Activated naive CD8-positive, alpha-beta T cell treated with anti-CD3 and anti-CD28 coated beads, Interleukin-2, amount 50 U/mL, for 24 hours (primary cell): ENCODE measurements at regions not wholly inside any gene's neighbourhood (a gene's known extent, or its start where the extent isn't known, plus 50 kb on each side); places are given as distances from the start of the nearest gene placed in this dataset.

Experiments
- ATAC-seq: fragments of 150-1000 bp; cut with Tn5 transposase; one replicate; pipeline ENCODE4 v1.10.0; 2021
- DNase-seq: peaks from one replicate; pipeline ENCODE4 v3.0.0; 2021
- H3K27ac Mint-ChIP-seq: one replicate; pipeline ENCODE4 v1.8.0; 2021; ENCODE audit warnings: mild to moderate bottlenecking, mixed read lengths
- H3K27me3 Mint-ChIP-seq: one replicate; pipeline ENCODE4 v1.8.0; 2021; ENCODE audit warnings: mixed read lengths
- H3K36me3 Mint-ChIP-seq: one replicate; pipeline ENCODE4 v1.8.0; 2021; ENCODE audit warnings: low read depth, mixed read lengths
- H3K4me1 Mint-ChIP-seq: one replicate; pipeline ENCODE4 v1.8.0; 2021; ENCODE audit warnings: mixed read lengths
- H3K4me3 Mint-ChIP-seq: one replicate; pipeline ENCODE4 v1.8.0; 2021; ENCODE audit warnings: mild to moderate bottlenecking, moderate library complexity, mixed read lengths
- H3K9me3 Mint-ChIP-seq: one replicate; pipeline ENCODE4 v1.8.0; 2021; ENCODE audit warnings: mixed read lengths

DNA sequence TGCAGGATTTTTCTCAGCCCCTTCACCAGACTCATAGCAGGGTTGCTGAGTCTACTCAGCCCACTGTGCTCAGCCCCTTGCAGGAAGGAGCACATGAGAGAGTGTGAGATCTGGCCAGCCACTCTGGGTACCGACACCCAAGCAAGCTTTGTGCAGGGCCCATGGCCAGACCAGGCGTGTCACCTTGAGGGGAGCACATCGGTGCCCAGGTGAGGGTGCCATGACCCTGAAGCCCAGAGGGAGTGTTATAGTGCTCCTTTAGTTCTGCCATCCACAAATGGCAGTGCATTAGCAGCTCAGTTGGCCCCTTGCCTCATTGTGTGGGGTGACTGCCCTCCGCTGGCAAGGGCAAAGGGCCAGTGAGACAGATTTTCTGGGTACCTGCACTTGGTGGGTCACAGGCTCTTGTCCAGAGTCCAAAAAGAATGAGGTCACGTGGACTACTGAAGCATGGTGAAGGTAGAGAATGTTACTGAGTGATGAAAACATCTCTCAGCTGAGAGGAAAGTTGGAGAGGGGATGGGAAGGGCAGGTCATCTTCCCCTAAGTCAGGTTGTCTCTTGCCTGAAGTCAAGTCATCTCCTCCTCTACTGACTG is 181.8 kb downstream of the MACC1 start:
- ATAC-seq (no peak), DNase-seq (no peak)
- no peaks in the 10 kb centered on the region for H3K9me3 Mint-ChIP-seq
- no peaks in the 10 kb centered on the region for H3K36me3 Mint-ChIP-seq
- no peak overlapping the region for H3K4me3 Mint-ChIP-seq
- H3K27me3 Mint-ChIP-seq = no peaks in the 10 kb centered on the region
- H3K4me1 Mint-ChIP-seq = peaks cover 4% of the 10 kb centered on the region
- H3K27ac Mint-ChIP-seq = no peak overlapping the region

DNA sequence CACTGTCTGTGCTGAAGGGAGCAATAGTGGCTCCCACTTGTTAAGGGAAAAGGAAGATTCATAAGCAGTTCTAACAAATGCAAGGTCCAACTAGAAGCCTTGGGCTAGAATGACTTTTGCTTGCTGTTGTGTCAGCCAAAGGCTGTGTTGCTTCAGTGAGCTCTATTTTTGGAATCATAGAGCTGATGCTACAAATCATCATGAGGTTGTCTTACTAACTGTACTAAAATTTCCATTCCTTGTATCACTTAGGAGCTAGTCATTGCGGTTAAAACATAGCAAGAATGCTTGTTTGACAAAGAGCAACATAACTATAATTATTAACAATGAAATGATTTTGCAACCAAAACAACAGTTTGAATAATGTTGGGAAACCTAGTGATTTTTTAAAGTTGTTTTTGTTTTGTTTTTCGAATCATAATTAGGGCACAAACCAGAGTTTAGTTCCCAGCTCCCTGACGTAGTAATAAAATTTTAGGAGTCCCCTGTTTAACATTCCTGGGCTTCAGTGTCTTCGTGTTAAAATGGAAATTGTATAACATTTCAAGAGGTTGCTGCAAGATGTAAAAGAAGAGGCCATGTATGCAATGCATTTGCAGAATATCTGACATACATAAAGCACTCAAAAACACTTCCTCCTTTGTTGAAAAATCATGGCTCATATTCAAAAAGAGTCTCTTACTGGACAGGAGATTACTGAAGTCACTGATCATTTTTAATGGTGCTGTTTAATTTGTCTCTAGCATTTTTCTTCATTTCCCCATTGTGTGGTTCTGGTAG is 183.4 kb downstream of the MACC1 start:
- Mint-ChIP-seq H3K27me3 (no peaks in the 10 kb centered on the region), H3K4me1 (peaks cover 4% of the 10 kb centered on the region), H3K9me3 (no peaks in the 10 kb centered on the region), H3K4me3 (no peak overlapping the region), H3K36me3 (no peaks in the 10 kb centered on the region), H3K27ac (no peak overlapping the region)
- DNase-seq (no peak), ATAC-seq (no peak)

DNA sequence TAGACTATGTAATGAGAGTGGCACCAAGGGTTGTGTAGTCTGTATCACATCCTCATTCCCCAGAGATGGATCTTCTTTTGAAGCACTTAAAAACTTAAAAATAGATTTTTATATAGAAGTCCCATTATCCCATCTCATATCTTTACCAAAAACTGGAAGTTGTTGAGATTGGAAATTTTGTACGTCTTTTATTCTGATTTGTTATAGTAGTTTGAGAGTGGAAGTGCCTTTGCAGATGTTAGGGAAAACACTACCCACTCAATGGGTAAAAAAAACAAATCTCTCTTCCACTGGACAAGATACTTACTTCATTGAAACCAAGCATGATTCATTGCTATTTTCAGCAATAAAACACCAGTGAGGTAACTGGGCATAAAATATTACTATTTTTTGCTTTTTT is 184.4 kb downstream of the MACC1 start:
- H3K27me3 Mint-ChIP-seq = no peaks in the 10 kb centered on the region
- no peak for DNase-seq
- H3K4me1 Mint-ChIP-seq = peaks cover 4% of the 10 kb centered on the region

GRCh38 chr7:20030915-20031362 is 186.2 kb downstream of the MACC1 start:
- DNase-seq = no peak
- Mint-ChIP-seq H3K27ac (no peak overlapping the region), H3K9me3 (peaks cover 6% of the 10 kb centered on the region), H3K4me1 (peaks cover 4% of the 10 kb centered on the region), H3K27me3 (no peaks in the 10 kb centered on the region), H3K4me3 (no peak overlapping the region), H3K36me3 (no peaks in the 10 kb centered on the region)
- ATAC-seq = no peak

More for the DNA sequence above, 184.4 kb downstream of the MACC1 start:
- no peaks in the 10 kb centered on the region for H3K36me3 Mint-ChIP-seq
- H3K9me3 Mint-ChIP-seq = peaks cover 5% of the 10 kb centered on the region
- ATAC-seq = no peak
- no peak overlapping the region for H3K27ac Mint-ChIP-seq
- no peak overlapping the region for H3K4me3 Mint-ChIP-seq

DNA sequence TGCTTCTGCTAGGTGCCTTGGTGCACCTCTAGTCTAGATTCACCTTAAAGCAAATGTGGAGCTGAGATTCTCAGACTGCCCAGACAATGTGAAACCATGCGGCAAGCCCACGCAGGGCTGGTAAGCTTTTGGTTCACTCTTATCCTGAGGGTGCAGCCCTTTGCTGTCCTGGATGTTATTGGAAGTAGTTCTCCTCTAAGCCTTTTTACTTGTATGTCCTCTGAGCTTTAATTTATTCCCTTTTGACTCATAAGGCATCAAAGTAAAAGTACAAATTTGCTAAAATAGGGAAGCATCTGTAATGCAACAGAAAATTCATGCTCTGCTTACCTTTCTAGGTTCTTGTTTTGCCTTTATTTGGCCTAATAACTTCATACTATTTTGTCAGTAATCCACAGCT is 186.8 kb downstream of the MACC1 start:
- ATAC-seq (no peak), DNase-seq (no peak)
- Mint-ChIP-seq H3K27ac (no peak overlapping the region), H3K4me1 (peaks cover 4% of the 10 kb centered on the region), H3K4me3 (no peak overlapping the region), H3K36me3 (no peaks in the 10 kb centered on the region), H3K27me3 (no peaks in the 10 kb centered on the region), H3K9me3 (peaks cover 6% of the 10 kb centered on the region)

GRCh38 chr7:20026762-20027161 is 190.4 kb downstream of the MACC1 start:
- no peak for ATAC-seq

DNA sequence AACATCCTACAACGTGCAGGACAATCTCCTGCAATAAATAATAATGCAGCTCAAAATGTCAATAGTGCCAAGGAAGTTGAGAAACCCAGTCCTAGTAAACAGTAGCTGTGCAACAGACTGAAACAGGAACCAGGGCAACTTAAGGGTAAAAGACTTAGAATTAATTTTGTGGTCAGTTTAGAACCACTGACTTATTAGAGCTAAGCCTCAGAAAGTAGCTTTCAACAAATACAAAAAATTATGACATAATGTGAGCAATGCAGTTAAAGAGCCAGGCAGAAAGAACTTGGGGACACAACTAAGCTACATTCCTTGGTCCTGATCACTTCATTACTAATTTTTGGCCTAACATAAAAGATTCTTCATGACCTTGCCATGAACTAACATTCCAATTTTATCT is 195.4 kb downstream of the MACC1 start:
- Mint-ChIP-seq H3K27ac (no peak overlapping the region), H3K36me3 (no peaks in the 10 kb centered on the region), H3K9me3 (peaks cover 4% of the 10 kb centered on the region), H3K4me1 (peaks cover 2% of the 10 kb centered on the region), H3K4me3 (no peak overlapping the region), H3K27me3 (no peaks in the 10 kb centered on the region)
- DNase-seq (no peak), ATAC-seq (no peak)

More at GRCh38 chr7:20026762-20027161, 190.4 kb downstream of the MACC1 start:
- no peaks in the 10 kb centered on the region for H3K27me3 Mint-ChIP-seq
- no peaks in the 10 kb centered on the region for H3K36me3 Mint-ChIP-seq
- no peak overlapping the region for H3K4me3 Mint-ChIP-seq
- DNase-seq = no peak
- peaks cover 4% of the 10 kb centered on the region for H3K4me1 Mint-ChIP-seq
- H3K27ac Mint-ChIP-seq = no peak overlapping the region
- H3K9me3 Mint-ChIP-seq = peaks cover 6% of the 10 kb centered on the region

GRCh38 chr7:20021066-20021465 is 196.1 kb downstream of the MACC1 start:
- no peak overlapping the region for H3K27ac Mint-ChIP-seq
- H3K4me3 Mint-ChIP-seq = no peak overlapping the region
- no peaks in the 10 kb centered on the region for H3K27me3 Mint-ChIP-seq
- DNase-seq (no peak), ATAC-seq (no peak)
- peaks cover 4% of the 10 kb centered on the region for H3K9me3 Mint-ChIP-seq
- no peaks in the 10 kb centered on the region for H3K36me3 Mint-ChIP-seq
- peaks cover 2% of the 10 kb centered on the region for H3K4me1 Mint-ChIP-seq

GRCh38 chr7:20019757-20020432 is 197.3 kb downstream of the MACC1 start:
- no peak overlapping the region for H3K27ac Mint-ChIP-seq
- no peak overlapping the region for H3K4me3 Mint-ChIP-seq
- H3K9me3 Mint-ChIP-seq = peaks cover 4% of the 10 kb centered on the region
- DNase-seq = no peak
- H3K36me3 Mint-ChIP-seq = no peaks in the 10 kb centered on the region
- ATAC-seq = no peak
- H3K27me3 Mint-ChIP-seq = no peaks in the 10 kb centered on the region
- peaks cover 2% of the 10 kb centered on the region for H3K4me1 Mint-ChIP-seq

DNA sequence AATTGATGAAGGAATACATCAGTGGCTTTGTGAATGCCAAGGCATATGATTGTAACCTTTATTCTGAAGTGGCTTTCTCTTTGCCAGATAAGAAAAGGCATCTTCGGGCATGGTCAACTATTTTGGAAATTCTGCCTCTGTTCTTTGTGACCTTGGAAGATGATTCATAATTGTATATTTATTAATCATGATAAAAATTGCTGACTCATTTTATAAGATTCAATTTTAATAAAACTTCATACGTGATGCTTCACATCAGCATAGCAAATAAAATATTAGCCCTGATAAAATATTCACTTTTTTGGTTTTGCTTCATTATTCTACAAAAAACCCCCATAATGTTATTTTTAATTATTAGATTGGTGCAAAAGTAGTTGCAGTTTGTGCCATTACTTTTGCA is 200.5 kb downstream of the MACC1 start:
- peaks cover 4% of the 10 kb centered on the region for H3K9me3 Mint-ChIP-seq
- no peaks in the 10 kb centered on the region for H3K36me3 Mint-ChIP-seq
- ATAC-seq = no peak

GRCh38 chr7:20013536-20013935 is 203.6 kb downstream of the MACC1 start:
- Mint-ChIP-seq H3K4me3 (no peak overlapping the region), H3K27ac (no peak overlapping the region), H3K4me1 (no peaks in the 10 kb centered on the region), H3K36me3 (no peaks in the 10 kb centered on the region), H3K27me3 (no peaks in the 10 kb centered on the region), H3K9me3 (peaks cover 2% of the 10 kb centered on the region)
- ATAC-seq (no peak), DNase-seq (no peak)

More for the DNA sequence above, 200.5 kb downstream of the MACC1 start:
- Mint-ChIP-seq H3K27me3 (no peaks in the 10 kb centered on the region), H3K4me3 (no peak overlapping the region), H3K4me1 (peaks cover 2% of the 10 kb centered on the region), H3K27ac (no peak overlapping the region)
- DNase-seq = no peak

DNA sequence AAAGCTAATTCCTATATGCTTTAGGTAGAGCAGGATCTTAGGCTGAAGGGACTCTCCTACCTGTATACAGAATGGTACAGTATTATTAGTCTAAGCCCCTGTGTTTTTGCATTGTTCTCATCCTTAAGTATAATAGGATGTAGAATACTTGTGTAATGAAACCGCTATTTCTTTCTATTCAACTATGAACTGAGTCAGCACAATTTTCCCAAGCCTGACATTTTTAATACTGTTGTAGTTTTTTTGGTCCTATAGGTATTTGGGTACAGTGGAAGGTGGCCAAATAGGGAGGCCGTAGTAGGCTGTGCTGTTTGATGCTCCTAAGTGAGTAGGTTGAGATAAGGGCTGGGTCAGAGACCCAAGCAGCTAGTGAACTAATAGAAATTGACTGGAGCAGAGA is 205.1 kb downstream of the MACC1 start:
- H3K27ac Mint-ChIP-seq = no peak overlapping the region
- no peaks in the 10 kb centered on the region for H3K36me3 Mint-ChIP-seq
- DNase-seq (no peak), ATAC-seq (no peak)
- no peaks in the 10 kb centered on the region for H3K4me1 Mint-ChIP-seq
- no peak overlapping the region for H3K4me3 Mint-ChIP-seq
- no peaks in the 10 kb centered on the region for H3K9me3 Mint-ChIP-seq
- no peaks in the 10 kb centered on the region for H3K27me3 Mint-ChIP-seq

- ATAC-seq (no peak), DNase-seq (no peak)
- Mint-ChIP-seq H3K9me3 (no peaks in the 10 kb centered on the region), H3K36me3 (no peaks in the 10 kb centered on the region), H3K4me3 (no peak overlapping the region), H3K4me1 (no peaks in the 10 kb centered on the region), H3K27me3 (no peaks in the 10 kb centered on the region), H3K27ac (no peak overlapping the region)
Measured at GRCh38 chr7:20010877-20011276, 206.3 kb downstream of the MACC1 start.

GRCh38 chr7:20007510-20007909 is 209.7 kb downstream of the MACC1 start:
- ATAC-seq = no peak
- no peak overlapping the region for H3K4me3 Mint-ChIP-seq
- no peak overlapping the region for H3K27ac Mint-ChIP-seq
- DNase-seq = no peak
- H3K4me1 Mint-ChIP-seq = no peaks in the 10 kb centered on the region
- H3K36me3 Mint-ChIP-seq = no peaks in the 10 kb centered on the region
- no peaks in the 10 kb centered on the region for H3K27me3 Mint-ChIP-seq
- no peaks in the 10 kb centered on the region for H3K9me3 Mint-ChIP-seq

DNA sequence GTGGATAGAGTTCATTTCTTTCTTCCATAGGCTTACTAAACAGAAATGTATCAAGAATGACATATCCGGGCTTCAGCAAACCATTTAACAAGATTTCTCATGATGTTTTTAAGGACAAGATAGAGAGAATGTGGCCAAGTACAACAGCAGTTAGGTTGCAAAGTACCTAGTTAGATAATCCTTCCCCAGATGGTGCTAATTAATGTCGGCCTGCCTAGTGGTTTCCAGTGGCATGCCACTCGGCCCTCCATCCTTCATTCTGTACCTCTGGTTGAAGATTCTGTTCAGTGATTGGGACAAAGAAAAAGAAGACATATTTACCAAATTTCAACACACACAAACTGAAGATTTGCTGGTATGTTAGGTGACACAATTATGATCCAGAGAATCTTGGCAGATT is 212.1 kb downstream of the MACC1 start:
- ATAC-seq (no peak), DNase-seq (no peak)
- no peak overlapping the region for H3K4me3 Mint-ChIP-seq
- H3K36me3 Mint-ChIP-seq = no peaks in the 10 kb centered on the region
- no peaks in the 10 kb centered on the region for H3K4me1 Mint-ChIP-seq
- peaks cover 2% of the 10 kb centered on the region for H3K27me3 Mint-ChIP-seq
- no peak overlapping the region for H3K27ac Mint-ChIP-seq
- H3K9me3 Mint-ChIP-seq = no peaks in the 10 kb centered on the region
